Loucy (cell line): ENCODE measurements at regions not wholly inside any gene's neighbourhood (a gene's known extent, or its start where the extent isn't known, plus 50 kb on each side); places are given as distances from the start of the nearest gene placed in this dataset.

Source experiments
- H2AFZ ChIP-seq: fragments of 200-600 bp; sonication (generic); 2 replicates; pipeline ENCODE4 v1.6.0; 2016; ENCODE audit warnings: antibody characterized with exemption, mild to moderate bottlenecking, low read length, moderate library complexity
- H3F3A ChIP-seq: fragments of 200-600 bp; 2 replicates; pipeline ENCODE4 v1.6.0; 2016; ENCODE audit warnings: antibody characterized with exemption, low read depth, mild to moderate bottlenecking
- H3K27me3 ChIP-seq: fragments of 200-600 bp; sonication (generic); 2 replicates; pipeline ENCODE4 v1.6.1; 2014; ENCODE audit warnings: low read length, mild to moderate bottlenecking; ENCODE audit not compliant: insufficient read depth, poor library complexity, severe bottlenecking
- H3K36me3 ChIP-seq: fragments of 200-600 bp; sonication (generic); 2 replicates; pipeline ENCODE4 v1.6.1; 2016; ENCODE audit warnings: low read length; ENCODE audit not compliant: insufficient read depth
- H3K4me1 ChIP-seq: fragments of 200-600 bp; sonication (generic); 2 replicates; pipeline ENCODE4 v1.5.1; 2014; ENCODE audit warnings: low read length, mild to moderate bottlenecking; ENCODE audit not compliant: insufficient read depth, poor library complexity, severe bottlenecking
- H3K4me2 ChIP-seq: fragments of 200-600 bp; sonication (generic); 2 replicates; pipeline ENCODE4 v1.6.0; 2014; ENCODE audit warnings: antibody characterized with exemption, low read length, low read depth, mild to moderate bottlenecking; ENCODE audit not compliant: poor library complexity, severe bottlenecking
- H3K4me3 ChIP-seq: fragments of 200-600 bp; sonication (generic); 2 replicates; pipeline ENCODE4 v1.5.1; 2014; ENCODE audit warnings: low read length, mild to moderate bottlenecking, mixed read lengths; ENCODE audit not compliant: poor library complexity, severe bottlenecking
- H3K79me2 ChIP-seq: fragments of 200-600 bp; sonication (generic); 2 replicates; pipeline ENCODE4 v1.6.1; 2014; ENCODE audit warnings: low read length; ENCODE audit not compliant: insufficient read depth
- H3K9ac ChIP-seq: fragments of 200-600 bp; sonication (generic); 2 replicates; pipeline ENCODE4 v1.6.0; 2014; ENCODE audit warnings: mild to moderate bottlenecking, low read depth, low read length, moderate library complexity; ENCODE audit not compliant: poor library complexity, severe bottlenecking
- H3K9me2 ChIP-seq: fragments of 200-600 bp; sonication (generic); replicated peaks from 2 replicates; pipeline ENCODE4 v1.6.1; 2016; ENCODE audit warnings: low read depth, low read length, mixed read lengths
- H3K9me3 ChIP-seq: fragments of 200-600 bp; sonication (generic); 2 replicates; pipeline ENCODE4 v1.6.1; 2014; ENCODE audit warnings: mild to moderate bottlenecking, antibody characterized with exemption, low read length, low read depth; ENCODE audit not compliant: insufficient read depth
- H4K20me1 ChIP-seq: fragments of 200-600 bp; sonication (generic); 2 replicates; pipeline ENCODE4 v1.6.0; 2014; ENCODE audit warnings: antibody characterized with exemption, low read length, mild to moderate bottlenecking; ENCODE audit not compliant: insufficient read depth, poor library complexity, severe bottlenecking
- EZH2phosphoT487 ChIP-seq: fragments of 200-600 bp; IDR thresholded peaks from 2 replicates; pipeline ENCODE4 v1.6.1; 2018; ENCODE audit warnings: antibody characterized with exemption, mild to moderate bottlenecking, moderate library complexity, borderline replicate concordance
- TF ChIP-seq, protein P1 (sequence below): fragments of 200-600 bp; sonication (generic); conservative IDR thresholded peaks from 2 replicates; pipeline ENCODE4 v1.5.1; 2014; ENCODE audit warnings: mild to moderate bottlenecking, antibody characterized with exemption, low read length

GRCh38 chr4:182190306-182190705 lies 52.9 kb upstream of the TENM3 start:
- no peaks in the 10 kb centered on the region for H3F3A ChIP-seq
- H3K9me3 ChIP-seq, result no peaks in the 10 kb centered on the region
- H2AFZ ChIP-seq, result no peak overlapping the region
- no peak overlapping the region for H3K4me2 ChIP-seq
- H3K9ac ChIP-seq, result no peak overlapping the region
- H3K36me3 ChIP-seq, result no peaks in the 10 kb centered on the region
- H3K9me2 ChIP-seq, result no peaks in the 10 kb centered on the region
- H3K4me3 ChIP-seq, result no peak overlapping the region
- no peaks in the 10 kb centered on the region for H3K4me1 ChIP-seq
- H3K27me3 ChIP-seq, result no peaks in the 10 kb centered on the region
- H4K20me1 ChIP-seq, result no peaks in the 10 kb centered on the region
- no peaks in the 10 kb centered on the region for H3K79me2 ChIP-seq
- no peak for TF ChIP-seq EZH2phosphoT487
- TF ChIP-seq, protein P1, sequence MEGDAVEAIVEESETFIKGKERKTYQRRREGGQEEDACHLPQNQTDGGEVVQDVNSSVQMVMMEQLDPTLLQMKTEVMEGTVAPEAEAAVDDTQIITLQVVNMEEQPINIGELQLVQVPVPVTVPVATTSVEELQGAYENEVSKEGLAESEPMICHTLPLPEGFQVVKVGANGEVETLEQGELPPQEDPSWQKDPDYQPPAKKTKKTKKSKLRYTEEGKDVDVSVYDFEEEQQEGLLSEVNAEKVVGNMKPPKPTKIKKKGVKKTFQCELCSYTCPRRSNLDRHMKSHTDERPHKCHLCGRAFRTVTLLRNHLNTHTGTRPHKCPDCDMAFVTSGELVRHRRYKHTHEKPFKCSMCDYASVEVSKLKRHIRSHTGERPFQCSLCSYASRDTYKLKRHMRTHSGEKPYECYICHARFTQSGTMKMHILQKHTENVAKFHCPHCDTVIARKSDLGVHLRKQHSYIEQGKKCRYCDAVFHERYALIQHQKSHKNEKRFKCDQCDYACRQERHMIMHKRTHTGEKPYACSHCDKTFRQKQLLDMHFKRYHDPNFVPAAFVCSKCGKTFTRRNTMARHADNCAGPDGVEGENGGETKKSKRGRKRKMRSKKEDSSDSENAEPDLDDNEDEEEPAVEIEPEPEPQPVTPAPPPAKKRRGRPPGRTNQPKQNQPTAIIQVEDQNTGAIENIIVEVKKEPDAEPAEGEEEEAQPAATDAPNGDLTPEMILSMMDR, result no peak

DNA sequence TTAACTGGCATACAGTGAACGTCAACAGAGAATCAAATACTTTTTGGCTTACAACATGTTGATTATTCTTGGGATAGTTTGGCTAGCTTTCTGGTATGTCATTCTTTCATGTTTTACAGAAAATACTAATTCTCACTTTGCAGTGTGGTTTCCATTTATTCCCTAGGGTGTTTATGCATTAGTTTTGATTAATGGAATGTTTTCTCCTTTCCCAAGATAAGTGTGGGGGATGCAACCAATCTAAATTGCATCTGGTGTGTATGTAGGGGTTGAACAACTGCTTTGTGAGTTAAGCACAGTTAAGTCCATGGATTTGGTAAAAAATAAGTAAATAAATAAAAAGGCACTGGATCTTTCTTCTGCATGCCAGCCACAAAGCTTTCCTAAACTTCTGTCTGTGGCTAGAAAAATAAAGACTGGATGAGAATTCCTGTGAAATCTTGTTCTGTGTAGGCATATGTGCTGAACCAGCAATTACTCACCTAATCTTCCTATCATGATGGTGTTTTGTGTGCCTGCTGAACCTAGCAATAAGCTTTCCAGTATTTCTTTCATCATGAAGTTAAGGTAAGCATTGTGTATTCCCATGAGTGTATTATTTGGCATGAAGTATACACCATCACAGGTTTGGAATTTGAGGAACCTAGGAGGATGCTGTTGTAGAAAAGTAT lies 50.6 kb upstream of the TENM3 start:
- no peak overlapping the region for H3K4me2 ChIP-seq
- TF ChIP-seq, protein P1, result no peak
- no peak for TF ChIP-seq EZH2phosphoT487
- H3K9me3 ChIP-seq, result no peaks in the 10 kb centered on the region
- H3K4me1 ChIP-seq, result no peaks in the 10 kb centered on the region
- no peaks in the 10 kb centered on the region for H3K9me2 ChIP-seq
- H3K79me2 ChIP-seq, result no peaks in the 10 kb centered on the region
- no peaks in the 10 kb centered on the region for H3K27me3 ChIP-seq
- H4K20me1 ChIP-seq, result no peaks in the 10 kb centered on the region
- H3K36me3 ChIP-seq, result no peaks in the 10 kb centered on the region
- H3K4me3 ChIP-seq, result no peak overlapping the region
- no peak overlapping the region for H2AFZ ChIP-seq
- no peak overlapping the region for H3K9ac ChIP-seq
- H3F3A ChIP-seq, result no peaks in the 10 kb centered on the region

DNA sequence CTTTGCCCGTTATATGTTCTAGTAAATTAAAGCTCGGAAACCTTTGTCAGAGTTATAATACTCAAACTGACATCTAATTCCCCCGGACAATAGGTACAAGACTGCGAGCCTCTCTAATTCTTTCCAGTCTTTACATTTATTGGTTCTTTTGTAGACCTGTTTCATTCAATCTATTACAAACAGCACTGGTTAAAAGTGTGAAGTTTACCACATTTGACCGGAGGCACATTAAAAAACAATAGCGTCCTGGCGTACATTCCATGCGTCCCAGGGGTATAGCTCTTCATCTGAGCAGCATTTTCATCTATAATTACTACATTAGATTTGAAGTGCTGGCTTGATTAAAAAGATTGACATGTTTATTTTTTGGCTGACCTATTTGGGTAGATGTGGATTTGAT lies 49.9 kb upstream of the TENM3 start:
- H3K27me3 ChIP-seq, result no peaks in the 10 kb centered on the region

More for the DNA sequence above, 49.9 kb upstream of the TENM3 start:
- Histone ChIP-seq H3F3A (no peaks in the 10 kb centered on the region), H4K20me1 (no peaks in the 10 kb centered on the region), H3K79me2 (no peaks in the 10 kb centered on the region), H2AFZ (no peak overlapping the region), H3K4me1 (no peaks in the 10 kb centered on the region), H3K9me3 (no peaks in the 10 kb centered on the region; the same call in 1 of the 2 replicates), H3K9me2 (no peaks in the 10 kb centered on the region), H3K9ac (no peak overlapping the region), H3K4me3 (no peak overlapping the region), H3K4me2 (no peak overlapping the region), H3K36me3 (no peaks in the 10 kb centered on the region)
- no peak for TF ChIP-seq EZH2phosphoT487
- TF ChIP-seq, protein P1, result no peak
